ENCODE measurements at regions not wholly inside any gene's neighbourhood (a gene's known extent, or its start where the extent isn't known, plus 50 kb on each side); places are given as distances from the start of the nearest gene placed in this dataset.
"Not testable (repeated sequence)": the region's sequence is repeated elsewhere in the genome, so short reads cannot be mapped to it uniquely, and the experiment has no call there.

GRCh38 chr12:126914170-126914793 lies 1352.7 kb upstream of the TMEM132C start:
- no peak for DNase-seq (ENCODE audit: low read depth in 2 of 2, low spot score in 1 of 2)

DNA sequence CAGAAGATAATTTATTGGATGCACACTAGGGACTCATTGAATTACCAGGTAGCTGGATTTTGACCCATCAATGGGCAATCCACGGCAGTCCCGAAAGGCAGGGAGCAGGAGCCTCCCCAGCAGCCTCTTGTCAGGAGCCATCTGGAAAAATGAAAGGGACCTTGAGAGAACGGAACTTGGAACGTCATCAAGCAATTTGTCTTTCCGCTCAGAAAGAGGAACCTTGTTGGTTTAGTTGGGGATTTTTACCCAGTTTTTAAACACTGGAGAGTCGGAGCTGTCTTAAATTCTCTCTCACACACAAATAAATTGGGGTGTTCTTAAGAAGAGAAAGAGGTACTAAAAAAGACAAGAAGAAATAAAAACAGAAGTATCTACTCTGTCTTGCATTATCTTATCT lies 1351.7 kb upstream of the TMEM132C start:
- DNase-seq (ENCODE audit: low read depth in 2 of 2, low spot score in 1 of 2) = no peak

DNA sequence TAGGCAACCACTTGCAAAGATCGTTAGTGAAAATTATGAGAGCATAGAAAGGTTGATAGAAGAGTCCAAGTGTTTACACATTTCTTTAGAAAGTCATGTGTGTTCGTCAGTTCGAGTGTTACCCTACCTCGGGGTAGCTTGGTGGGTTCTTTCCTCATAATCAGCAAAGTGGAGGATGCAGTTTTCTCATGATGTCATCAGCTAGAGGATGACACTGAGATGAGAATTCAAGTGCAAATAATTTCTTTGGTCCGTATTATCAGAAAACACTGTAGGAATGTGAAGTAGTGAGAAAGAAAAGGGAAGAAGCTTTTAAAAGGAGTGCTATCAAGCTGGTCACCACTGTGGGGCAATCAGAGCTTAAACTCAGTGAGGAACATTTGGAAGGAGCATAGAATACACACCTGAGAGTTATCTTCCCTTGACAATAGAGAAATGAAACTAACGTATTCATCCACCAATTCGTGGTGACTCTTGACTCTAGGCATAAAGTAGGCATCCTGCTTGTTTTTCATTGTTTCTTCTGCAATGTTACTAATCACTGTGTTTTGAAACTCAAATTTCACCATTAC lies 1340.9 kb upstream of the TMEM132C start:
- no peak for DNase-seq (ENCODE audit: low read depth in 2 of 2, low spot score in 1 of 2)

DNA sequence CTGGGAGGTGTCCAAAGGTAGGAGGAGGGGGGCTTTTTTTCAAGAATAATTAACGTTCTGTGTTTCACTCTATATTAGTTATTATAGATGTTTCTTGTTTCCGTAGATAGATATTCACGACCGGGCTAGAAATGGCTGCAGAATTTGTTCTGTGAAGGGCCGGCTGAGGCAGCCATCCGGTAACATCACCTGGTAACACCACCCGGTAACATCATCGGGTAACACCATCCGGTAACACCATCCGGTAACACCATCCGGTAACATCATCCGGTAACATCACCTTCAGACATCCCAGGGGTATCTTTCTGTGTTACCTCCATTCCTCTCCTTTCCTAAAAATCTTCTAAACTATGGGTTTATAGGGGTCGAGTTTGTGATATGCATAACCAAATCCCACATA lies 1336.7 kb upstream of the TMEM132C start:
- DNase-seq (ENCODE audit: low read depth in 2 of 2, low spot score in 1 of 2) = no peak

GRCh38 chr12:126932156-126932555 lies 1334.8 kb upstream of the TMEM132C start:
- DNase-seq (ENCODE audit: low read depth in 2 of 2, low spot score in 1 of 2) = no peak

DNA sequence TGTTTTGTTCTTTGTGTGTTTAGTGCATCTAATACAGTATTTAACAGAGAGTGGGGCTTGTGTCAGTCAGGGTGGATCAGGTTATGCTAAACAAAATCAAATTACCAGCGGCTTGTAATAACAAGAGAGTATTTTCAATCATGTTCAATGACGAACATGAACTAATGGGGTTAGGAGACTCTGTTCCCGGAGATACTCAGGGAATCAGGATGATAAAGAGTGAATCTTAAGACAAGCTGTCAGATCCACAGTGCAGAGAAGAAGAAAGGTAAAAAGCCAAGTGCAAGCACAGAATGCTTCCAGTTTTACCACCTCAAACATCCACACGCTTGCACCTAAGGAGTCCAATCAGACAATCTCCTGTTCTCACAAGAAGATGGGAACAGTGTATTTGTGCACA lies 1331.5 kb upstream of the TMEM132C start:
- DNase-seq (ENCODE audit: low read depth in 2 of 2, low spot score in 1 of 2) = no peak

DNA sequence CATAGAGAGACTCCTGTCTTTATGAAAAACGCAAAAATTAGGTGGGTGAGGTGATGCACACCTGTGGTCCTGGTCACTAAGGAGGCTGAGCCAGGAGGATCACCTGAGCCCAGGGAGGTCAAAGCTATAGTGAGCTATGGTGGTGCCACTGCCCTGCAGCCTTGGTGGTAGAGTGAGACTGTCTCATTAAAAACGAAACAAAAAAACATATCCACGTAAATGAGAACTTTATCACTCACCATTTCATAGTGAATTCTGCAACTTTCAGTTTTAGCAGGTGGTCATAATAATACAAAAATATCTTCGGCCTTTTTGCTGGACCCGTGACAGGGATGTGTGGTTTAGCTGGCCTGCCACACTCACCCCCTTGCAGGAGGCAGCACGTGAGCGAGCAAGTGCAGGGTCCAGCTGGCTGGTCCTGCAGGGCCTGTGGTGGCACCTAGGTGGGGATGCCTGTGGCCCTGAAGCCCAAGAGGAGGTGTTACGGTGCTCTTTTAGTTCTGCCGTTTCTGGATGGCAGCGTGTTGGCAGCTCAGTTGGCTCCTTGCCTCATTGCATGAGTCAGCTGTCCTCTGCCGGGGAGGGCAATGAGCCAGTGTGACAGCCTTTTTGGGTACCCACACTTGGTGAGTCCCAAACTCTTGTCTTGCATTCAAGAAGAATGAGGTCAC lies 1330.7 kb upstream of the TMEM132C start:
- DNase-seq (ENCODE audit: low read depth in 2 of 2, low spot score in 1 of 2) = no peak

GRCh38 chr12:126937431-126937830 lies 1329.5 kb upstream of the TMEM132C start:
- DNase-seq (ENCODE audit: low read depth in 2 of 2, low spot score in 1 of 2) = no peak

- DNase-seq (ENCODE audit: low read depth in 2 of 2, low spot score in 1 of 2) = no peak
These were observed 1322.3 kb upstream of the TMEM132C start for GRCh38 chr12:126944684-126945083.

GRCh38 chr12:126946958-126947357 lies 1320.0 kb upstream of the TMEM132C start:
- DNase-seq (ENCODE audit: low read depth in 2 of 2, low spot score in 1 of 2) = not testable (repeated sequence)

DNA sequence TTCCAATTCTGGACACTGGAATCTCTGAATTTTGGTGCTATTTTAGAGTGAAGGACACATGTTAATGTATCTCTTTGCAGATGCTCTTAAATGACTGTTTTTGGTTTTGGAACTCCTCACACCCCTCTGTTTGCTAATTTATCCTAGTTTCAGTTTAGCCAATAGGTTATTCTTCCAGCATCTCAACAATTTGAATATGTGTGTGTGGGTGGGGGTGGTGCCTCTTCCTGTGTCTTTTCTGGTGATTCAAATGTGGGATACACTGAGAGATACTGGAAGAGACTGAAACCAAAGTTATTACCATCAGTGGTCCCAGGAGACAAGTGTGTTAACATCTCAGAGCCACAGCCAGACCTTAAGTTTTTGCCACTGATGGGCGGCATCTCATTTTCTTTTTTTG lies 1317.4 kb upstream of the TMEM132C start:
- no peak for DNase-seq (ENCODE audit: low read depth in 2 of 2, low spot score in 1 of 2)

DNA sequence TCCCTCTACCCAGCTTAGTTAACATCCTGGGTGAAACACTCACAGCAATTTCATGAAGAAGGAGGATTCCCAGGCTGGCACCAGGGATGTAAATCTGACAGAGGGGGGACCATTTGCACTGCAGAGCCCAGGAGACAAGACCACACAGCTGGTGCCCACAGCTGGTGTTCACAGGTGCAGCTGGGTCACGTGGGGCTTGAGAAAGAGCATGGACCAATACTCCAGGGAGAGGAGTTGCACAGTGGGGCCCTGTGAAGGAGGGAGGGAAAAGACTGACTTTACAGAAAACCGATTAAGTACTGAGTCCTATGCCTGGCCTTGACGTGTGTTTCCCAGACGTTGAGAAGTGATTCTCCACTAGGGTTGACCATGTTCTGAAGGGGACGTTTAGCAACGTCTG lies 1316.7 kb upstream of the TMEM132C start:
- no peak for DNase-seq (ENCODE audit: low read depth in 2 of 2, low spot score in 1 of 2)

- no peak for DNase-seq (ENCODE audit: low read depth in 2 of 2, low spot score in 1 of 2)
These were observed 1314.6 kb upstream of the TMEM132C start for GRCh38 chr12:126952096-126953007.

DNA sequence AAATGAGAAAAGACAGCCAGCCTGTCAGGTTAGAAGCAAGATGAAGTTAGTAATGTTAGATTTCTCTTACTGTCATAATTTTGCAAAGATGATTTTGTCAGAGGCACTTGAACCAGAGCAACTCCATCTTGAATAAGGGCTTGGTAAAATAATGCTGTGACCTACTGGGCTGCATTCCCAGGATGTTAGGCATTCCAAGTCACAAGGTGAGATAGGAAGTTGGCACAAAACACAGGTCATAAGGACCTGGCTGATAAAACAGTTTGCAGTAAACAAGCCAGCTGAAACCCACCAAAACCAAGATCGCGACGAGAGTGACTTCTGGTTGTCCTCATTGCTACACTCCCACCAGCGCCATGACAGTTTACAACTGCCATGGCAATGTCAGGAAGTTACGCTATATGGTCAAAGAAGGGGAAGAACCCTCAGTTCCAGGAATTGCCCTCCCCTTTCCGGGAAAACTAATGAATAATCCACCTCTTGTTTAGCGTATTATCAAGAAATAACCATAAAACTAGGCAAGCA lies 1313.5 kb upstream of the TMEM132C start:
- no peak for DNase-seq (ENCODE audit: low read depth in 2 of 2, low spot score in 1 of 2)

- no peak for DNase-seq (ENCODE audit: low read depth in 2 of 2, low spot score in 1 of 2)
These were observed 1306.7 kb upstream of the TMEM132C start for GRCh38 chr12:126960221-126960620.

DNA sequence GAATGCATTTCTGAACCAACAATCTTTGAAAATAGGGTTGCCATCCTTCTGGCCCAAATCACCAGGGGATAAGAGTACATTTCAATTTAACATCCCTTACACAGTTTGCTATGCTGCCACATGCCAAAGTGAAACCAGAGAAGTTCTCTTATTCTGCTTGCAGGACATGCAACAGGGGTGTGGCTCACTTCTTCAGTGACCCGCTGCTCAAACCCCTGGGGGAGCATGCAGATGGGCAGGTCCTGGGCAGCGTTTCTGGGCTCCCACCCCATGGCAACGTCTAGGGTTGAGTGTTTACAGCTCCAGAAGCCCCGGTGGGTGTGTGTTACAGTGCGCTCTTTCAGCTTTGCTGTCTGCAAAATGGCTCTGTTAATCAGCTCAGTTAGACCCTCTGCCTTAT lies 1306.3 kb upstream of the TMEM132C start:
- DNase-seq (ENCODE audit: low read depth in 2 of 2, low spot score in 1 of 2) = no peak

GRCh38 chr12:126963825-126964224 lies 1303.1 kb upstream of the TMEM132C start:
- DNase-seq (ENCODE audit: low read depth in 2 of 2, low spot score in 1 of 2) = no peak

GRCh38 chr12:126966498-126966897 lies 1300.5 kb upstream of the TMEM132C start:
- DNase-seq (ENCODE audit: low read depth in 2 of 2, low spot score in 1 of 2) = no peak

GRCh38 chr12:126967152-126967551 lies 1299.8 kb upstream of the TMEM132C start:
- no peak for DNase-seq (ENCODE audit: low read depth in 2 of 2, low spot score in 1 of 2)

- DNase-seq (ENCODE audit: low read depth in 2 of 2, low spot score in 1 of 2) = no peak
These were observed 1292.2 kb upstream of the TMEM132C start for GRCh38 chr12:126974779-126975178.

DNA sequence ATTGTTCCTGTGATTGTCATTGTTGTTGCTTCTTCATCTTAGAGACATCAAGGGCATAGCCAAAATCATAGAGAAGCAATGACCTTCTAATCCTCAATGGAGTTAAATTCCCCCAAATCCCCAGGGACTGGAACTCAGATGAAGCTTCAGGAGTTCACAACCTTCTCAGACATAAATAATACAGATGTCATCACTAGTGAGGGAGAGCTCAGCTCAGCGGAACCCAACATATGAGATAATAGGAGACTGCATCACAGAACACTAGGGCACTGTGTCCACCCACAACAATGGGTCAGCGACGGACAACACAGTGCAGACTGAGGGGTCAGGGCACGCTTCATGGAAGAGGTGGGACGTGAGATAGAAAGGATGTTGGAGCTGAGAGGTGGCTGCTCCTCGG lies 1290.4 kb upstream of the TMEM132C start:
- DNase-seq (ENCODE audit: low read depth in 2 of 2, low spot score in 1 of 2) = no peak

All from stimulated activated CD8-positive, alpha-beta memory T cell treated with anti-CD3 and anti-CD28 coated beads, Interleukin-4, amount 100 ng/mL, for 1 hour (primary cell).